GM12865 (cell line): ENCODE measurements at regions not wholly inside any gene's neighbourhood (a gene's known extent, or its start where the extent isn't known, plus 50 kb on each side); places are given as distances from the start of the nearest gene placed in this dataset.

Experiments
- DNase-seq: peaks from one replicate; pipeline ENCODE4 v3.0.0; 2010; ENCODE audit warnings: low read depth
- H3K4me3 ChIP-seq: 2 replicates; pipeline ENCODE4 v1.5.1; 2011; ENCODE audit warnings: mild to moderate bottlenecking, low read depth, low read length, control low read depth
- CTCF ChIP-seq: IDR thresholded peaks from 2 replicates; pipeline ENCODE4 v1.5.1; 2011; ENCODE audit warnings: low read length, control low read depth, low read depth, inconsistent platforms; ENCODE audit not compliant: insufficient read depth; ENCODE audit errors: missing control alignments

- TF ChIP-seq CTCF, result no peak
- no peak for DNase-seq
- no peak overlapping the region for H3K4me3 ChIP-seq
Observed at GRCh38 chr1:31498376-31499040, 77.8 kb upstream of the TINAGL1 start.

GRCh38 chr1:31501505-31501904 lies 74.8 kb upstream of the TINAGL1 start:
- DNase-seq, result no peak
- TF ChIP-seq CTCF, result peak; percentile 29
- no peak overlapping the region for H3K4me3 ChIP-seq

GRCh38 chr1:31502253-31502652 lies 74.1 kb upstream of the TINAGL1 start:
- TF ChIP-seq CTCF, result no peak
- no peak overlapping the region for H3K4me3 ChIP-seq
- no peak for DNase-seq

- no peak for DNase-seq
- no peak overlapping the region for H3K4me3 ChIP-seq
- no peak for TF ChIP-seq CTCF
Observed at GRCh38 chr1:31502926-31503511, 73.3 kb upstream of the TINAGL1 start.

GRCh38 chr1:31503570-31503969 lies 72.7 kb upstream of the TINAGL1 start:
- no peak for DNase-seq

GRCh38 chr1:31504001-31504400 lies 72.3 kb upstream of the TINAGL1 start:
- no peak for DNase-seq
- no peak for TF ChIP-seq CTCF
- H3K4me3 ChIP-seq, result no peak overlapping the region

More at GRCh38 chr1:31503570-31503969, 72.7 kb upstream of the TINAGL1 start:
- no peak overlapping the region for H3K4me3 ChIP-seq
- no peak for TF ChIP-seq CTCF
